GM11168 (cell line): ENCODE measurements at regions not wholly inside any gene's neighbourhood (a gene's known extent, or its start where the extent isn't known, plus 50 kb on each side); places are given as distances from the start of the nearest gene placed in this dataset.
"Not testable (repeated sequence)": the region's sequence is repeated elsewhere in the genome, so short reads cannot be mapped to it uniquely, and the experiment has no call there.

ENCODE experiments used
- in situ Hi-C: fragments of 300-500 bp; cut with MboI; formaldehyde crosslinking; loops from one replicate; pipeline ENCODE4 v1.12.0; 2022; ENCODE audit warnings: low sequenced_read_pairs; ENCODE audit not compliant: unreplicated experiment

GRCh38 chr14:106344791-106345479, 818.6 kb downstream of the TMEM121 start:
- in situ Hi-C loops: loop anchor here (10.0 to 25.0 kb wide), 3 partner anchors 480 to 790 kb away; no protein-coding TSS in a partner anchor

GRCh38 chr14:106346084-106346483, 819.7 kb downstream of the TMEM121 start:
- in situ Hi-C loops: loop anchor here (10.0 to 25.0 kb wide), 3 partner anchors 481 to 791 kb away; no protein-coding TSS in a partner anchor

- in situ Hi-C loops: loop anchor here (10.0 to 25.0 kb wide), 3 partner anchors 482 to 792 kb away; no protein-coding TSS in a partner anchor
Observed at GRCh38 chr14:106346534-106347290, 820.3 kb downstream of the TMEM121 start.

GRCh38 chr14:106347291-106347778, 821.0 kb downstream of the TMEM121 start:
- in situ Hi-C loops: loop anchor here (10.0 to 25.0 kb wide), 3 partner anchors 483 to 793 kb away; no protein-coding TSS in a partner anchor

GRCh38 chr14:106347890-106348755, 821.7 kb downstream of the TMEM121 start:
- in situ Hi-C loops: loop anchor here (10.0 to 25.0 kb wide), 3 partner anchors 483 to 793 kb away; no protein-coding TSS in a partner anchor

- in situ Hi-C loops: loop anchor here (10.0 to 25.0 kb wide), 3 partner anchors 484 to 794 kb away; no protein-coding TSS in a partner anchor
Observed at GRCh38 chr14:106348873-106349540, 822.6 kb downstream of the TMEM121 start.

- in situ Hi-C loops: loop anchor here (10.0 to 25.0 kb wide), 3 partner anchors 485 to 795 kb away; no protein-coding TSS in a partner anchor
Observed at GRCh38 chr14:106349678-106350457, 823.5 kb downstream of the TMEM121 start.

- in situ Hi-C loops: not testable (repeated sequence)
Observed at GRCh38 chr14:106355007-106355791, 828.8 kb downstream of the TMEM121 start.

GRCh38 chr14:106355881-106356642, 829.7 kb downstream of the TMEM121 start:
- in situ Hi-C loops: not testable (repeated sequence)

GRCh38 chr14:106356643-106356930, 830.2 kb downstream of the TMEM121 start:
- in situ Hi-C loops: not testable (repeated sequence)

- in situ Hi-C loops: not testable (repeated sequence)
Observed at GRCh38 chr14:106359157-106359887, 832.9 kb downstream of the TMEM121 start.

GRCh38 chr14:106365371-106365770, 839.0 kb downstream of the TMEM121 start:
- in situ Hi-C loops: not testable (repeated sequence)

GRCh38 chr14:106365894-106366293, 839.5 kb downstream of the TMEM121 start:
- in situ Hi-C loops: not testable (repeated sequence)

GRCh38 chr14:106366971-106367370, 840.6 kb downstream of the TMEM121 start:
- in situ Hi-C loops: not testable (repeated sequence)

GRCh38 chr14:106369456-106369855, 843.1 kb downstream of the TMEM121 start:
- in situ Hi-C loops: not testable (repeated sequence)

- in situ Hi-C loops: loop anchor here (10.0 kb wide), 1 partner anchor 818 kb away; no protein-coding TSS in a partner anchor
Observed at GRCh38 chr14:106372870-106373652, 846.7 kb downstream of the TMEM121 start.
